NCI-H82 treated with DMSO at 0.1 percent for 48 hours (cell line): ENCODE measurements at regions not wholly inside any gene's neighbourhood (a gene's known extent, or its start where the extent isn't known, plus 50 kb on each side); places are given as distances from the start of the nearest gene placed in this dataset.

ENCODE experiments used
- DNase-seq: peaks from one replicate; lab custom pipeline; 2025; ENCODE audit not compliant: unreplicated experiment; lab: John Stamatoyannopoulos, UW

DNA sequence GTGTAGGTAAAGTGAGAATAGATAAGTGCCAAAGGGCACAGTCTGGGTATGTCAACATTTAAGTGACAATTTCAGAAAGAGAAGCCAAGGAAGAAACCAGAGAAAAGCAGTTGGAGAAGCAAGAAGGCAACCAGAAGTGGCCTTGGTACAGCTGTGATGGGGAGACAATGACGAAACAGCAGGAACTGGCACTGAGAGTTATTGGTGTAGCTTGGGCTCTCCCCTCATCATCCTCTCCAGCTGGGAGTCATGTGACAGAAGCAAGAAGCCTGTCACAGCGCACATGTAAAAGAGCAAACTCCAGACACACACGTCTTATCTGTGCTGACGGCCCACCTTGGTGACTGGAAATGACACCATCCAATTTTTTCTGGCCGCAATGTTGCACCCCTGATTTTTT lies 203.3 kb upstream of the NUDT4 start:
- no peak for DNase-seq

DNA sequence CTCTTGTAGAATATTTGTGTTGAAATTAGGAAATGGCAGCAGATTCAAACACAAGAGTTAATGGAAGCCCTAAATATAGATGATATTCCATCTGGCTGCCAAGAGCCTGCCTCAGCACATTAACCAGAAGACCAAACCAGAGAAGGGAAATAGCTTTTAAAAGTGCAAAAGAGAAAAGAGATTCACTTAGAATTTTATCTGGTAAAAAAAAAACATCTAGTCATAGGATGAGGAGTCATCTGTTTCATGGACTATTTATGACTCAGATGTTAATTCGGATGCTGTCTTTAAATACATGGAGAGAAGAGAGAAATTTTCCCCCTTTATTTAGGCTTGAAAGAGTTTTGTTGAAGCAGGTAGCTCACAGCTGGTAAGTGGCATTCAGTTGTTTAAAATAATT lies 201.6 kb upstream of the NUDT4 start:
- no peak for DNase-seq

GRCh38 chr12:93176610-93177126 lies 201.1 kb upstream of the NUDT4 start:
- no peak for DNase-seq

DNA sequence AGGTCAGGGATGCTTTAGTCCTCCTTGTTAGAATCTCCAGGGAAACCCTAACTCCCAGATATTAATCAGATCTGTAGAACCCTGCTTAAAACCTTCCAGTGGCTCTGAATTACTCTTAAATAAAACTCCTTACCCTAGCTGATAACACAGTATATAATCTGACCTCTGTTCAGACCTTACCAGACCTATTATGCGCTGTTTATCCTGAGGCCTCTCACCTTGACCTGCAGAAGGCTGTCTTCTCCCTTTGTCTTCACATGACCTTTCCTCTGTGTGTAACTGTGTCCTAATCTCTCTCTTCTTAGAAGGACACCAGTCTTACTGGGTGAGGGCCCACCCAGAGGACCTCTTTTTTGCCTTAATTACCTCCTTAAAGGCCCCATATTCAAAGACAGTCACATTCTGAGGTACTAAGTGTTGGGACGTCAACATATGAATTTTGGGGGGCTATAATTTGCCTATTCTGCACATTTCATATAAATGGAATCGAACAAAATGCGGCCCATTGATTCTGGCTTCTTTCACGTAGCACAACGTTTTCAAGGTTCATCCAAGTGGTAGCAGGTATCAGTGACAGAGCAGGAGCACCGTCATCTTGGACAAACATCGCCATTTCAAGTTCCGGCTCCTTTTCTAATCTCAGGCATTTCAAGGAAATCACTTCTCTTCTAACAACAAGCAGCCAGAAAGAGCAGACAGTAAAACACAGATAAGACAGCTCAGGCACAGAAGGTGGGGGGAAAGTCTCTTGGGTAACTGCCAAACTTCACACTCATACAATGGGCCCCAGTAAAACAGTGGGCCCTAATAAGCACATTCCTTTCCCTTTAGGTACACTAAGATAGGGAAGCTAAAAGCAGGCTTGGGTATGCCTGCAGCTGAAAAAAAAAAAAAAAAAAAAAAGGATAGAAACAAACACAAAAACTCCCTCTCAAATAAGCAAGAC lies 200.2 kb upstream of the NUDT4 start:
- no peak for DNase-seq

DNA sequence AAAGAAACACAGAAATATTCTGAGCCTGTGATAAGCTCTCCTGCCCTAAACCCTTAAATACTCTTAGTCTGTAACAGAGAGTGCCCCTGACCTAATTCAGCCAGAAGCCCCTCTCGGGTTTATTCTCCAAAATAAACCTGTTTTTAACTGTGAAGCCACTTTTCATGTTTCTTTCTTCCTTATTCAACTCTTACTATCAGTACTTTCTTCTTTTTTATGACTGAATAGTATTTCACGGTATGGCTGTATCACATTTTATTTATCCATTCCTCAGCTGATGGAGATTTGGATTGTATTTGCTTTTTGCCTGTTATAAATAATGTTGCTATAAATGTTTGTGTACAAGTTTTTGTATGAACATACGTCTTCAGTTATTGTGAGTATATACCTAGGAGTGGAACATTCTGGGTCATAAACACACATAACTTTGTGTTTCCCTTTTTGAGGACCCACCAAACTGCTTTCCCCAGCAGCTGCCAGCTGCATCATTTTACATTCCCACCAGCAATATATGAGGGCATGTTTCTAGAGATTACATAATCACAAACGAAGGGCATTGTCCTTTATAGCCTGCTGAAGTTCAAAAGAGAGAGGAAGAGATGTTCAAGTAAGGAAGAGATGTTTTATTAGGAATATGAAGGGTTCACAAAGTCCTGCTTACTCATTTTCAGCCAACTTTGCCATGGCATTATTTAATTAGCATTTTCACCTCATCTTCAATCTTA lies 199.4 kb upstream of the NUDT4 start:
- no peak for DNase-seq

DNA sequence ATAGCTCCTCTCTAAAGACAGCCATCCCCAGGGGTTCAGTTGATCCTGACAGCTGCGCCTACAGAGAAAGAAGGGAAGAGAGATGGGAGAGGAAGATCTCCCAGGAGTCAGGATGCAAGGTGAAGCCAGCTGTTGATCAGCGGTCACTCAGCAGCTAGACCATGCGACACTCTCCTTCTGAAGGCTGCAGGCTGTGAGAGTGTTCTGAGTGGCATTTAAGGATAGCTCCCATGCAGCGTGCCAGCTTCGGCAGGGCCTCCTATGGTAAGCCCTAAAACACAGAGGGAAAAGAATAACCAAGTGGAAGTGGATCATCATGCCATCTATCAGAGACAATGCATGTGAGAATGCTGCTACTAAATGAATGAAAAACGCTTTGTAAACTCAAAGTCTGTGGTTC lies 197.9 kb upstream of the NUDT4 start:
- DNase-seq = no peak

DNA sequence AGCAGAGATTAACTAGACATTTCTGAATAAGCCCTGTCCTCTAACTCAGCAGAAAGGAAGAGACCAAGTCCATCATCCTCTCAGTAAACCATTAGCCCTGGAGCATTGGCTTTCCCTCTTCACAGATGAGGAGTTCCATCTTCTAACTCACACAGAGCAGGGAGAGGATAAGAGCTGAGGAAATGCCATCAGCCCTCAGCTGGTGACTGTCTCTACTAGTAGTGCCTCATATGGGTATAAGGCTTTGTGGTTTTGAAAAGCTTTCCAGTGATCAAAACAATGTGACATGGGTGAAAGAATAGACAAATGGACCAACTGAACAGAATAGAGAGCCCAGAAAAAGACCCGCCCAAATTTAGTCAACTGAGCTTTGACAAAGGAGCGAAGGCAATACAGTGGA lies 197.2 kb upstream of the NUDT4 start:
- no peak for DNase-seq

GRCh38 chr12:93181409-93181965 lies 196.2 kb upstream of the NUDT4 start:
- DNase-seq = no peak

DNA sequence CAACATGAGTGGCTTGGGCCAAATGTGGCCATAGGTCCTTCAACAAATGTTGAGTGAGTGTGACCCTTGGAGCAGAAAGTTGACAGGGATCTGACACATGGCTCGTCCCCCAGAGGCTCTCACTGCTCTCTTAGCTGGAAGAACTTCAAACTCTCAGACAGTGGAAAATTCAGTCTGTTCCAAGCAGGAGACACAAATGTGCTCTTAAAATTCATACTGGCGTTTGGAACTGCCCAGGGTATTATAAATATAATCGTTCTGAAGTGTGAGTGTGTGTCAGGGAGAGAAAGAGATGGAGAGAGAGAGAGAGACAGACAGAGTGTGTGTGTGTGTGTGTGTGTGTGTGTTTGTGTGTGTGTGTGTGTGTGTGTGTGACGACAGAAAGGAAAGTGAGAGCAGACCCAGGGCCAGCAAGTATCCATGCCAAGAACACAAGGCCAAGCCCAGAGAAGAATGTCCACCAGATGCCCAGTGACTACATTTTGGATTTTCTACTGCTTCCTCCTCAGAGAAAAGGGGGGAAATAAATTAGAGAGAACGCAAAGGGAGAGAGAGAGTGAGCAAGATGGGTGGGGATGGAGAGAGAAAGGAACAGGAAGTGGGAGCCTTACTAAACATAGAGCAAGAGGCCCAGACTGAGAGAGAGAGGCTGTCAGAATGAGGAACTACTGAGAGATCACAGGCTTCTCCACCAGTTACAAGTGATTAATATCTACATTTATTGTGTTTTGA lies 193.6 kb upstream of the NUDT4 start:
- no peak for DNase-seq

DNA sequence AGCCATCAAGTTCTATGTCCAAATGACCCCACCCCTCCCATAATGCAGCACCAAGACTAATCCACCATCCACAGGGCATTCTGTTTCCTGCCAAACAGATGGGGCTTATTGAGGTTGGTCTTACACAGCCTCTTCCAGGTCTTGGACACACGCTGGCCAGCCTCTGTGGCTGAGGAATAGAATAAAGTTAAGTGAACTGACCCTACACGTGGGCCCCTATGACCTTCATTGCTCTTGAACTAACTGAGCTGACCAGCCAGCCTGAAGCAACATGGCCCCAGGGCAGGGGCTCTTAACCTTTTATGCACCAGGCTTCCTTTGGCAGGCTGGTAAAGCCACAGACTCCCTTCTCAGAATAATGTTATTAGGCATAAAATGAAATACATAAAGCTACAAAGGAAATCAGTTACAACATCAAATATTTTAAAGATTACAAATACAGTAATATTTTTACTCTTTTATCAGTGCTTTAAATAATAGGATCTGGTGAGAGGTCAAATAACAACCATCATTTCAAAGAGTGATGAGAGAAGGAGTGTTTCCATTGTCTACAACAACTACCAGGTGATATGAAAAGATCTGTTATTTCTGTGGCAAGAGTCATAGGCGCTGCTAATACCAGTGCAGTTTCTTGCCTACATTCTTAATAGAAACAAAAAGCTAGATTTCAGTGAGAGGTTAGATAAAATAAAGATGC lies 192.9 kb upstream of the NUDT4 start:
- DNase-seq = no peak

GRCh38 chr12:93185369-93185741 lies 192.4 kb upstream of the NUDT4 start:
- no peak for DNase-seq

- no peak for DNase-seq
These were observed 191.6 kb upstream of the NUDT4 start for GRCh38 chr12:93186131-93186530.

- DNase-seq = no peak
These were observed 191.1 kb upstream of the NUDT4 start for GRCh38 chr12:93186621-93187020.

DNA sequence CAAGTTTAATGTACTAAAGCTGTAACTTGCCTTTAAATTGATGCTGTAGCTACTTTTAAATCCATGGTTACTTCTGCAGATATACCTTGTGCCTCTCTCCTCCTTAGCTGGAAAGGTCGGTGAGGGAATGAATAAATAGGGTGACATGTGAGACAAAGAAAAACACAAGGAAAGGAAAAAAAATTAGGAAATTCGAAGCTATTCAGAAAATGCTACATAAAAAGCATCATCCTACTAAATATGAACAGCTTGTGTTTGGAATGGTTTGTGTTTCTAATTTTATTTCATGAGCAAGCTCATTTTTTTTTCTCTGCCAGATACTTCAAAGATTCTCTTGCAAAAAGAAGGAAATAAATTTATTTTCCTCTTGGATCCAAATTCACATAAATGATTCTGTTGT lies 186.3 kb upstream of the NUDT4 start:
- no peak for DNase-seq

DNA sequence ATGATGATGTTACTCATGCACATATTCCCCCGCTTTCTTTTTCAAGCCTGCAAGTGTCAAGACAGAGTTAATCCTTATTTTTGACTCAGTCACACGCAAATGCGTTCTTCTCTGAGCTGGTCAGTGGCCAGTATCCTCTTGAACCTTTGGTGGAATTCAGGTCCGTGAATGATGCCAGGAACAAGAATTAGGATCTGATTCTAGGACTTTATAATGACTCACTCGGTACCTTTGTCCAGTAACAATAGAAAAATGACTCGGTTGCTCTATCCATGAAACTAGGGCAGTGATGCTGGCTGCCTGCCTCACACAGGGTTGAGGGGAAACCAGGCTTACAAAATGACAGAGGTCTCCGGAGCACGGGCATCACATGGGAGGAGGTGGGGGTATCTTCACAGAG lies 185.8 kb upstream of the NUDT4 start:
- no peak for DNase-seq

DNA sequence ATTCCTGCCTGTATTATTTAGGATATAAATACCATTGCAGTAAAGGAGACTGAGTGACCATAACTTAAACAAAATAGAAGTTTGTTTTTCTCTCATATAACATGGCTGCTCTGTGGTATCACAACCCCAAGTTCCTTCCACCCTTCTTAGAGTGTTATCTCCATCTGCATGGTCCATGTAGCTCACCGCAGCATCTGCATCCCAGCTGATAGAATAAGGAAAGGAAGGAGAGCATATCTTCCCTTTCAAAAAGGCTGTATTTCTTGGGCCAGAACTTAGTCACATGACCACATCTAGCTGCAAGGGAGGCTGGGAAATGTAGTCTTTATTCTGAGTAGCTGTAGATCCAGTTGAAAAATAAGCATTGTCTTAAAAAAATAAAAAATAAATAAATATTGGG lies 184.8 kb upstream of the NUDT4 start:
- DNase-seq = no peak

DNA sequence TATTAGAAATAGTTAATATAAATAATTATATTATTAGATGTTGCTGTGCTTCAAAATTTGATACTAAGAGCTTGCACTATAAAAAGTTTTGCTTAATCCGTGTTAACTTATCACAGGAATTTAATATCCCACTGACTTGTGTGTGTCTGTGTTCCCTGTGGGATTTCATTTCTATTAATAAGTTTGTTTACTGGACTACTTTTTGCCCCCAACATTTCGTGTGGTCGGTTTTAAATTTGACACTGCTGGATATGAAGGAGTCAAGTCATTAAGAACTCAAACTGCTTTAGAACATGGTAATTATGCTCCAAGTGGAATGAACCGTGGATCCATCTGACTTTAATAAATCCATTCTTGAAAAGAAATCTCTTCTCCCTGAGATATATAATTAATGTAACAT lies 182.2 kb upstream of the NUDT4 start:
- no peak for DNase-seq

GRCh38 chr12:93197067-93197593 lies 180.6 kb upstream of the NUDT4 start:
- DNase-seq = no peak

- no peak for DNase-seq
These were observed 179.6 kb upstream of the NUDT4 start for GRCh38 chr12:93198086-93198485.

- DNase-seq = no peak
These were observed 177.9 kb upstream of the NUDT4 start for GRCh38 chr12:93199831-93200236.
